HG03108 (cell line): ENCODE measurements at regions not wholly inside any gene's neighbourhood (a gene's known extent, or its start where the extent isn't known, plus 50 kb on each side); places are given as distances from the start of the nearest gene placed in this dataset.
"Not testable (repeated sequence)": the region's sequence is repeated elsewhere in the genome, so short reads cannot be mapped to it uniquely, and the experiment has no call there.

Source experiments
- ATAC-seq: cut with Tn5 transposase; IDR thresholded peaks from one replicate; pipeline ENCODE4 v1.9.1; 2021; ENCODE audit warnings: moderate library complexity; ENCODE audit not compliant: unreplicated experiment

- ATAC-seq, result no peak
These were observed 100.7 kb downstream of the SLC16A1 start for GRCh38 chr1:112855152-112855828.

DNA sequence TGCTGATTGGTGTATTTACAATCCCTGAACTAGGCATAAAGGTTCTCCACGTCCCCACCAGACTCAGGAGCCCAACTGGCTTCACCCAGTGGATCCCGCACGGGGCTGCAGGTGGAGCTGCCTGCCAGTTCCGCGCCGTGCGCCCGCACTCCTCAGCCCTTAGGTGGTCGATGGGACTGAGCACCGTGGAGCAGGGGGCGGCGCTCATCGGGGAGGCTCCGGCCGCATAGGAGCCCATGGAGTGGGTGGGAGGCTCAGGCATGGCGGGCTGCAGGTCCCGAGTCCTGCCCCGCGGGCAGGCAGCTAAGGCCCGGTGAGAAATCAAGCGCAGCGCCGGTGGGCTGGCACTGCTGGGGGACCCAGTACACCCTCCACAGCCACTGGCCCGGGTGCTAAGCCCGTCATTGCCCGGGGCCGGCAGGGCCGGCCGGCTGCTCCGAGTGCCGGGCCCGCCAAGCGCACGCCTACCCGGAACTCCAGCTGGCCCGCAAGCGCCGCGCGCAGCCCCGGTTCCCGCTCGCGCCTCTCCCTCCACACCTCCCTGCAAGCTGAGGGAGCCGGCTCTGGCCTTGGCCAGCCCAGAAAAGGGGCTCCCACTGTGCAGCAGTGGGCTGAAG lies 101.5 kb downstream of the SLC16A1 start:
- not testable (repeated sequence) for ATAC-seq

GRCh38 chr1:112853915-112854314 lies 102.1 kb downstream of the SLC16A1 start:
- ATAC-seq, result not testable (repeated sequence)

DNA sequence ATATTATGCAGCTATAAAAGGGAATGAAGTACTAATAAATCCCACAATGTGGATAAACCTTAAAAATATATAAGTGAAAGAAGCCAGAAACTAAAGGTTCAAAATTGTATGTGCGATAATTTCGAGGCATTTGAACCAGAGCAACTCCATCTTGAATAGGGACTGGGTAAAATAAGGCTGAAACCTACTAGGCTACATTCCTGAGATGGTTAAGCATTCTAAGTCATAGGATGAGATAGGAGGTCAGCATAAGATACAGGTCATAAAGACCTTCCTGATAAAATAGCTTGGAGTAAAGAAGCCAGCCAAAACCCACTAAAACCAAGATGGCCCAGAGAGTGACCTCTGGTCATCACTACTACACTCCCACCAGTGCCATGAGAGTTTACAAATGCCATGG lies 103.1 kb downstream of the SLC16A1 start:
- no peak for ATAC-seq

DNA sequence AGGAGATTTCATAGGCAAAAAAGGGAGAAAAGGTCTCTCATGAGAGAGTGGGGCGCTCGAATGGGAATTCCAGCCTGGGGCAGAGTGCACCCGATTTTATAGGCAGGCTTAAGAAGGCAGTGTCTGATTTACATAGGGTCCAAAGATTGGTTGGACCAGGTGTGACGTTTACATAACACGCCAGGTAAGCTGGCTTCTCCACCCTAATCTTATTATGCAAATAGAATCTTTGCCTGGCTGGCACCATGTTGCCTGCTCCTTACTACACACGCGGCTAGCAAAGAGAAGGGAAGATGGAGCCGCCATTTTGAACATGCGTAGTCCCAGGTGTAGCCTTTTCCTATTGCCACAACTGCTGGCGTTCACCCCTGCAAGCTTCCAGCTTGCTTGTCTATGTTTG lies 103.7 kb downstream of the SLC16A1 start:
- ATAC-seq, result no peak

- no peak for ATAC-seq
These were observed 105.8 kb downstream of the SLC16A1 start for GRCh38 chr1:112850034-112850757.

DNA sequence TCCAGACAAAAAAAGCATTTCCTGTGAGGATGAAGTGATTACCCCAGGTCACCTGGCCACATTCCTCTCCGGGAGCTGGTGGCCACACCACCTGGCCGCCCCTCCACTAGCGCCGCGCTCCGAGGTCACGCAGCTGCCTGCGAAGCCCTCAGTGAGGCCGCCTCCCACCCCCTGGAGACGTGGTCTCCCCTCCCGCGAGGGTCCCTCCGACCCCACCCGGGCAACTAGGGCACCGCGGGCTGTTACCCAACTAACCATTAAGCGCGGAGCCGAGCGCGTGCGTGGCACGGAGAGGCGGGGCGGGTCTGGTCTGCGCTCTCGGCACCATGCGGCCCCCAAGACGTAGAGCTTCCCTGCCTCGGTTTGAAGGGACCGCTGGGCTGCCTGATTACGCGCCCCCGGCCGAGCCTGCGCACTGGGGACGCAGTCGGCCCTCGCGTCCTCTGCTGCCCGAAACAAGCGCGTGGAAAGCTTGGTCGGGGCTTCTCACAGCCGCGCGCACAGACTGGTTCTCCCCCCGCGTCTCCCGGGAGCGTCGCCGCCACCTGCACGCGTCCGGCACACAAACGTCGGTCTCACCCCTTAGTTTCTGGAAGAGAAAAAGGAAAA lies 106.5 kb downstream of the SLC16A1 start:
- no peak for ATAC-seq

DNA sequence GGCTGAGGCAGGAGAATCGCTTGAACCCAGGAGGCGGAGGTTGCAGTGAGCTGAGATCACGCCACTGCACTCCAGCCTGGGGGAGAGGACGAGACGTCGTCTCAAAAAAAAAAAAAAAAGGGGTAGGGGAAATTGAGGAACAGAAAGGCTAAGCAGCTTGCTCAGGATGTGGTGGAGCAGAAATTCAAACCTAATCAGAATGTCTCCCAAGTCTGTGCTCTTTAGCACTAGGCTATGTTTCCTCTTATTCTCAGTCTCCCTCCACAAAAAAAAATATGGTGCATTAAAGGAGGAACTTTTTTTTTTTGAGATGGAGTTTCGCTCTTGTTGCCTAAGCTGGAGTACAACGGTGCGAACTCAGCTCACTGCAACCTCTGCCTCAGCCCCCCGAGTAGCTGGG lies 114.2 kb downstream of the SLC16A1 start:
- ATAC-seq, result no peak

- peak; percentile 65 for ATAC-seq
These were observed 115.1 kb downstream of the SLC16A1 start for GRCh38 chr1:112840631-112841624.

GRCh38 chr1:112836642-112837041 lies 119.4 kb downstream of the SLC16A1 start:
- ATAC-seq, result no peak

GRCh38 chr1:112833806-112834205 lies 118.7 kb upstream of the PPM1J start:
- ATAC-seq, result no peak

GRCh38 chr1:112832259-112832658 lies 117.1 kb upstream of the PPM1J start:
- not testable (repeated sequence) for ATAC-seq

DNA sequence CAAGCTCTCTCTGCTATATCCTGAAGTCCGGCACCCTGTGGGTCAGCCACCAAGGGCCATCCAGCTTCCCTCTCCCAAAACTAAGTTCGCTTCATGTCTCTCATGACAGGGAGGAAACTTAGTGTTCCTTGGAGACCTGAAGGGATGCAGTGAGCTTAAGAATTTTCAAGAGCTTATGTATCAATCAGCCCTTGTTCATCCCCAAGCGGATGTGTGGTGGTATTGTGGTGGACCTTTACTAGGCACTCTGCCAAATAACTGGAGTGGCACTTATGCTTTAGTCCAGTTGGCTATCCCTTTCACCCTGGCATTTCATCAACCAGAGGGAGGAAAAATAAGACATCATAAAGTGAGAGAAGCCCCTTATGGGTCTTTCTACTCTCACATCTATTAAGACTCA lies 114.6 kb upstream of the PPM1J start:
- not testable (repeated sequence) for ATAC-seq

GRCh38 chr1:112828716-112829115 lies 113.6 kb upstream of the PPM1J start:
- ATAC-seq, result no peak

GRCh38 chr1:112827391-112827790 lies 112.3 kb upstream of the PPM1J start:
- not testable (repeated sequence) for ATAC-seq

DNA sequence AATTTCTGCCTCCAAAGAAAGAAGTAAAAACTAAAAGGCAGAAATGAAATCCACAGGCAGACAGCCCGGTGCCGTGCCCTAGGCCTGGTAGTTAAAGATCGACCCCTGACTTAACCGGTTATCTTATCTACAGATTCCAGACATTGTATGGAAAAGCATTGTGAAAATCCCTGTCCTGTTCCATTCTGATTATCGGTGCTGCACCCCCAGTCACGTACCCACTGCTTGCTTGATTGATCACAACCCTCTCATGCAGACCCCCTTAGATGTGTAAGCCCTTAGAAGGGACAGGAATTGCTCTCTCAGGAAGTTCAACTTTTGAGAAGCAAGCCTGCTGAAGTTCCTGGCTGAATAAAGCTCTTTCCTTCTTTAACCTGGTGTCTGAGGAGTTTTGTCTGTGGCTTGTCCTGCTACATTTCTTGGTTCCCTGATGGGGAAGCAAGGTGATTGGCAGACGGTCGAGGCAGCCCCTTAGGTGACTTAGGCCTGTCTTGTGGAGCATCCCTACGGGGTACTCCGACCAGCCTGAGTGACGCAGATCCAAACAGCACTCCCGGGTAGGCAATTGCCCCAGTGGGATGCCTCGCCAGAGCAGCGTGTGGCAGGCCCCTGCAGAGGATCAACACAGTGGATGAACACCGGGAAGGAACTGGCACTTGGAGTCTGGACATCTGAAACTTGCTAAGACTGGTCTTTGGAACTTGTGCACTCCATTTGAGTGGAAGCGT lies 111.2 kb upstream of the PPM1J start:
- ATAC-seq, result no peak

DNA sequence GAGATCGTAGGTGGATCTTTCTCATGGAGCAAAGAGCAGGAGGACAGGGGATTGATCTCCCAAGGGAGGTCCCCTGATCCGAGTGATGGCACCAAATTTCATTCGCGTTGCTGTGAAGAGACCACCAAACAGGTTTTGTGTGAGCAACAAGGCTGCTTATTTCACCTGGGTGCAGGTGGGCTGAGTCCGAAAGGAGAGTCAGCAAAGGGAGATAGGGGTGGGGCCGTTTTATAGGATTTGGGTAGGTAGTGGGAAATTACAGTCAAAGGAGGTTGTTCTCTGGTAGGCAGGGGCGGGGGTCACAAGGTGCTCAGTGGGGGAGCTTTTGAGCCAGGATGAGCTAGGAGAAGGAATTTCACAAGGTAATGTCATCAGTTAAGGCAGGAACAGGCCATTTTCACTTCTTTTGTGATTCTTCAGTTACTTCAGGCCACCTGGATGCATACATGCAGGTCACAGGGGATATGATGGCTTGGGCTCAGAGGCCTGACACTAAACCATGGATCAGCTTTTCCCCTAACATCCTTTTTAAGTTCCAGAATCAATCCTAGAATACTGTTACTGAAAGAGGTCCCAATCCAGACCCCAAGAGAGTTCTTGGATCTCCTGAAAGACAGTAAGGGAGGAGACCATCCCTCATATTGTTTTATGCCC lies 110.6 kb upstream of the PPM1J start:
- ATAC-seq, result not testable (repeated sequence)

DNA sequence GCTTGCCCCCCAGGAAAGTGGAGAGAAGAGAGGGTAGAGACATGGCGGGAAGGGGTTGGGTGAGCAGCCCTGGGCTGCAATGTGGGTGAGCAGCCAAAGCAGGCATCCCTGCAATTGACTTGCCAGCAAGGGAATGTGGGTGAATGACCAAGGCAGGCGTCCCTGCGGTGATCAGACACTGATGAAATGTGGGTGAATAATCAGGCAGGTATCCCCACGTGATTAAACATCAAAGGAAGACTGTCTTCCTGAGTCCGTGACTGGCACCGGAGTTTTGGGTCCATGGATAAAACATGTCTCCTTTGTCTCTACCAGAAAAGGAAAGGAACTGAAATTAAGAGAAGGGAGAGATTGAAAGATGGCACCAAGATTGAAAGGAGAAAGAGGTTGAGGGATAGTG lies 109.9 kb upstream of the PPM1J start:
- not testable (repeated sequence) for ATAC-seq
